Astrocyte (in vitro differentiated cells and primary cell): ENCODE measurements at regions not wholly inside any gene's neighbourhood (a gene's known extent, or its start where the extent isn't known, plus 50 kb on each side); places are given as distances from the start of the nearest gene placed in this dataset.

Source experiments
- EZH2 ChIP-seq: IDR thresholded peaks from 2 replicates; pipeline ENCODE4 v1.6.1; 2012; ENCODE audit warnings: mild to moderate bottlenecking, low read length, inconsistent platforms; ENCODE audit not compliant: insufficient read depth
- TF ChIP-seq, protein P1 (sequence below): IDR thresholded peaks from 2 replicates; pipeline ENCODE4 v1.5.1; 2011; ENCODE audit warnings: low read depth, mild to moderate bottlenecking, inconsistent platforms, low read length, moderate library complexity; ENCODE audit not compliant: insufficient read depth

DNA sequence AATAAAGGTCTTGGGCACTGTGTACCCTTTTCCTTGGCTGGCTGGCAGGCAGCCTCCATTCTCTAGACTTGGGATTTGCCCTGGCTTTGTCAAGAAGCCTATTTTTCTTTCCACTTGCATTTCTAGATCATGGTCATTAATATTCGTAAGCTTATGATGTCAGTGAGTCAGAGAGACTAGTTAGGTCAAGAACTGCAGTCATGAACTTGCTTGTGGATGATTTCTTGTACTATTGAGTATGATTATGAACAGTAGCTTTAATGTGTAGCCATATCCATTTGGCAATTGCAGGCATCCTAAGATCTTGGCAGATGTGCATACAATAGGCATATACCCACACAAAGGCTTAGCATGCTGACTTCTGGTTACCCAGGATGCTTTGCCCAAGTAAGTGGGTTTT lies 186.8 kb upstream of the CLINT1 start:
- TF ChIP-seq, protein P1, sequence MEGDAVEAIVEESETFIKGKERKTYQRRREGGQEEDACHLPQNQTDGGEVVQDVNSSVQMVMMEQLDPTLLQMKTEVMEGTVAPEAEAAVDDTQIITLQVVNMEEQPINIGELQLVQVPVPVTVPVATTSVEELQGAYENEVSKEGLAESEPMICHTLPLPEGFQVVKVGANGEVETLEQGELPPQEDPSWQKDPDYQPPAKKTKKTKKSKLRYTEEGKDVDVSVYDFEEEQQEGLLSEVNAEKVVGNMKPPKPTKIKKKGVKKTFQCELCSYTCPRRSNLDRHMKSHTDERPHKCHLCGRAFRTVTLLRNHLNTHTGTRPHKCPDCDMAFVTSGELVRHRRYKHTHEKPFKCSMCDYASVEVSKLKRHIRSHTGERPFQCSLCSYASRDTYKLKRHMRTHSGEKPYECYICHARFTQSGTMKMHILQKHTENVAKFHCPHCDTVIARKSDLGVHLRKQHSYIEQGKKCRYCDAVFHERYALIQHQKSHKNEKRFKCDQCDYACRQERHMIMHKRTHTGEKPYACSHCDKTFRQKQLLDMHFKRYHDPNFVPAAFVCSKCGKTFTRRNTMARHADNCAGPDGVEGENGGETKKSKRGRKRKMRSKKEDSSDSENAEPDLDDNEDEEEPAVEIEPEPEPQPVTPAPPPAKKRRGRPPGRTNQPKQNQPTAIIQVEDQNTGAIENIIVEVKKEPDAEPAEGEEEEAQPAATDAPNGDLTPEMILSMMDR: no peak
- TF ChIP-seq EZH2: no peak
